Endothelial cell (in vitro differentiated cells): ENCODE measurements at regions not wholly inside any gene's neighbourhood (a gene's known extent, or its start where the extent isn't known, plus 50 kb on each side); places are given as distances from the start of the nearest gene placed in this dataset.

Experiments
- DNase-seq: peaks from one replicate; pipeline ENCODE4 v3.0.0; 2021; ENCODE audit warnings: low spot score
- H3K27ac Mint-ChIP-seq: one replicate; pipeline ENCODE4 v1.8.0; 2021; ENCODE audit warnings: mixed read lengths, inconsistent platforms; ENCODE audit not compliant: unreplicated experiment
- H3K27me3 Mint-ChIP-seq: one replicate; pipeline ENCODE4 v1.8.0; 2021; ENCODE audit warnings: mild to moderate bottlenecking, moderate library complexity, mixed read lengths, inconsistent platforms; ENCODE audit not compliant: unreplicated experiment
- H3K36me3 Mint-ChIP-seq: one replicate; pipeline ENCODE4 v1.8.0; 2021; ENCODE audit warnings: mild to moderate bottlenecking, low read depth, mixed read lengths, inconsistent platforms; ENCODE audit not compliant: unreplicated experiment
- H3K4me1 Mint-ChIP-seq: one replicate; pipeline ENCODE4 v1.8.0; 2021; ENCODE audit warnings: mild to moderate bottlenecking, mixed read lengths, inconsistent platforms; ENCODE audit not compliant: unreplicated experiment
- H3K4me3 Mint-ChIP-seq: one replicate; pipeline ENCODE4 v1.8.0; 2021; ENCODE audit warnings: mild to moderate bottlenecking, mixed read lengths, inconsistent platforms; ENCODE audit not compliant: unreplicated experiment
- H3K9me3 Mint-ChIP-seq: one replicate; pipeline ENCODE4 v1.8.0; 2021; ENCODE audit warnings: mixed read lengths, inconsistent platforms; ENCODE audit not compliant: unreplicated experiment
- CTCF ChIP-seq: fragments of 200-600 bp; sonication (generic); IDR thresholded peaks from one replicate; pipeline ENCODE4 v1.5.0; 2021; ENCODE audit warnings: antibody characterized with exemption; ENCODE audit not compliant: unreplicated experiment

- no peaks in the 10 kb centered on the region for H3K9me3 Mint-ChIP-seq
- H3K36me3 Mint-ChIP-seq = peaks cover 38% of the 10 kb centered on the region
- DNase-seq = no peak
- TF ChIP-seq CTCF = no peak
- H3K4me1 Mint-ChIP-seq = no peaks in the 10 kb centered on the region
- H3K27me3 Mint-ChIP-seq = peaks cover 4% of the 10 kb centered on the region
- H3K27ac Mint-ChIP-seq = no peak overlapping the region
- H3K4me3 Mint-ChIP-seq = no peak overlapping the region
Observed at GRCh38 chrX:74216421-74216820, 87.6 kb upstream of the ZCCHC13 start.

- Mint-ChIP-seq H3K36me3 (peaks cover 30% of the 10 kb centered on the region), H3K27ac (no peak overlapping the region), H3K4me3 (no peak overlapping the region), H3K9me3 (no peaks in the 10 kb centered on the region), H3K4me1 (peaks cover under 1% of the 10 kb centered on the region), H3K27me3 (peaks cover 1% of the 10 kb centered on the region)
- no peak for TF ChIP-seq CTCF
- DNase-seq = no peak
Observed at GRCh38 chrX:74211911-74212310, 92.1 kb upstream of the ZCCHC13 start.

- H3K4me3 Mint-ChIP-seq = no peak overlapping the region
- H3K36me3 Mint-ChIP-seq = peaks cover 15% of the 10 kb centered on the region
- H3K27me3 Mint-ChIP-seq = no peaks in the 10 kb centered on the region
- H3K27ac Mint-ChIP-seq = no peak overlapping the region
- H3K9me3 Mint-ChIP-seq = no peaks in the 10 kb centered on the region
- DNase-seq = no peak
- TF ChIP-seq CTCF = no peak
- peaks cover 7% of the 10 kb centered on the region for H3K4me1 Mint-ChIP-seq
Observed at GRCh38 chrX:74207539-74207938, 96.4 kb upstream of the ZCCHC13 start.

- H3K27me3 Mint-ChIP-seq = no peaks in the 10 kb centered on the region
- no peaks in the 10 kb centered on the region for H3K4me1 Mint-ChIP-seq
- TF ChIP-seq CTCF = no peak
- H3K9me3 Mint-ChIP-seq = no peaks in the 10 kb centered on the region
- H3K36me3 Mint-ChIP-seq = no peaks in the 10 kb centered on the region
- no peak overlapping the region for H3K27ac Mint-ChIP-seq
- DNase-seq = no peak
- no peak overlapping the region for H3K4me3 Mint-ChIP-seq
Observed at GRCh38 chrX:74195605-74196004, 108.4 kb upstream of the ZCCHC13 start.

GRCh38 chrX:74195120-74195519 lies 108.9 kb upstream of the ZCCHC13 start:
- H3K27me3 Mint-ChIP-seq = no peaks in the 10 kb centered on the region

More at GRCh38 chrX:74195120-74195519, 108.9 kb upstream of the ZCCHC13 start:
- no peaks in the 10 kb centered on the region for H3K9me3 Mint-ChIP-seq
- no peak overlapping the region for H3K4me3 Mint-ChIP-seq
- DNase-seq = no peak
- no peak for TF ChIP-seq CTCF
- H3K27ac Mint-ChIP-seq = no peak overlapping the region
- no peaks in the 10 kb centered on the region for H3K4me1 Mint-ChIP-seq
- no peaks in the 10 kb centered on the region for H3K36me3 Mint-ChIP-seq
